ENCODE measurements at regions not wholly inside any gene's neighbourhood (a gene's known extent, or its start where the extent isn't known, plus 50 kb on each side); places are given as distances from the start of the nearest gene placed in this dataset.

DNA sequence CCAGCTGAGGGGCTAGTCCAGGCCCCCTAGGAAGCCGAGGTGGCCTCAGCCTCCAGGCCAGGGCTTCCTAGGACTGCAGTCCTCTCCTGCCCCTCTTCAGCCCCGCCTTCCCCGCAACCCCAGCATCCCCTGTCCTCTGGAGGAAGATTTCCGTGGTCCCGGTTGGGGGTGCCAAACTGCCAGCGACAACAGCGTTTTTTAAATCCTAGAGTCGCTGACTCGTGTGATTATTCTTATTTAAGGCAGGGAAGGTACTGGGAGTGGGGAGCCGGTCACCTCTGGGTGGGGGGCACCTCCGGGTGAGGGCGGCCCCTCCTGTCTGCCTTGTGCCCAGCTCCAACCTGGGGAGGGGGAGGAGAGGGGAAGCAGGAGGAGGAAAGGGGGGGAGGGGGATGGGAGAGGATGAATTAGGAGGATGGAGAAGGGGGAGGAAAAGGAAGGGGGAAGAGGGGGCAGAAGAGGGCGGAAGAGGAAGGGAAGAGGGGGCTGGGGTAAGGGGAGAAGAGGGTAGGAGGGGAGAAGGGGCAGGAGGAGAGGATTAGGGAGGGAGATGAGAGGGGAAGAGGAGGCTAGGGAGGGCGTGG is 173.1 kb upstream of the IER5L start:
- TF ChIP-seq CTCF (IDR thresholded peaks at IDR 0.05; ENCODE audit: low read depth, low read length) (no peak), EZH2phosphoT487 (IDR thresholded peaks at IDR 0.05; ENCODE audit: low read depth) (no peak)
